Tibial nerve (tissue), 4 donors: ENCODE measurements at regions not wholly inside any gene's neighbourhood (a gene's known extent, or its start where the extent isn't known, plus 50 kb on each side); places are given as distances from the start of the nearest gene placed in this dataset.

Source experiments
- EP300 ChIP-seq, 2 donors: sonication (generic); formaldehyde crosslinking; IDR thresholded peaks; one replicate each; pipeline ENCODE4 v1.6.1; 2017; ENCODE audit warnings: antibody characterized with exemption in 2 of 2, mild to moderate bottlenecking in 1 of 2
- TF ChIP-seq, protein P1 (sequence below), 5 experiments: fragments of 200-600 bp in 3 of 5; fragments of 450-650 bp in 2 of 5; sonication (generic) in 3 of 5; IDR thresholded peaks; one replicate each; pipeline ENCODE4 v1.5.1; 2016 to 2019; ENCODE audit warnings: antibody characterized with exemption in 5 of 5, mild to moderate bottlenecking in 3 of 5, moderate library complexity in 2 of 5

DNA sequence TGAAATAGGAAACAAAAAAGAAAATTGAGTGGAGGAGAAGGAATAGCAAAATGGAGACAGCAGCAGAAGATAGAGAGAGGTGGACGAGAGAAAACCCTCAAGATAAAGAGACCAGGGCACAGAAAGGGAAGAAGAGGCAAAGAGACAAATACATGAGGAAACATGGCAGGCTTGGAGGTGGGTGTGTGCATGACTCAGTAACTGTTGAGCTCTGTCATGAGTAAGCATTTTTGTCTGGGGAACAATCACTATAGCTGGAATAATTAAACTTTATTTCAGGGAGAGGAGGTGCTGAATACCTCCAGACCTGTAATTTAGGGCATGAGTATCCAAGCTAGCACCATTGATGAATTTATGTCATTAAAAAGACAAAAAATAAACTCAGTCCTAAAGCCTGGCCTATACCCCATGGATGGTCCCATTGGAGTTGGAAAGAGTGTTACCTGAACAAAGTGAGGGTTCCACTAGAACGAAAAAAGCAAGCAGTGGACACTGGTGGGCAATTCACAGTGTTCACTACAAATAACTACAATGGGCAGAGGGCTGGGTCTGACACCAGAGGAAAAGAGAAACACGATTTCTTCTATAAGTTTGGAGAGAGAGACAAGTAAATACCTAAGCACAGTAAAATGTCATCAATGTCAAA is 145.5 kb downstream of the ADCYAP1 start:
- TF ChIP-seq, protein P1, sequence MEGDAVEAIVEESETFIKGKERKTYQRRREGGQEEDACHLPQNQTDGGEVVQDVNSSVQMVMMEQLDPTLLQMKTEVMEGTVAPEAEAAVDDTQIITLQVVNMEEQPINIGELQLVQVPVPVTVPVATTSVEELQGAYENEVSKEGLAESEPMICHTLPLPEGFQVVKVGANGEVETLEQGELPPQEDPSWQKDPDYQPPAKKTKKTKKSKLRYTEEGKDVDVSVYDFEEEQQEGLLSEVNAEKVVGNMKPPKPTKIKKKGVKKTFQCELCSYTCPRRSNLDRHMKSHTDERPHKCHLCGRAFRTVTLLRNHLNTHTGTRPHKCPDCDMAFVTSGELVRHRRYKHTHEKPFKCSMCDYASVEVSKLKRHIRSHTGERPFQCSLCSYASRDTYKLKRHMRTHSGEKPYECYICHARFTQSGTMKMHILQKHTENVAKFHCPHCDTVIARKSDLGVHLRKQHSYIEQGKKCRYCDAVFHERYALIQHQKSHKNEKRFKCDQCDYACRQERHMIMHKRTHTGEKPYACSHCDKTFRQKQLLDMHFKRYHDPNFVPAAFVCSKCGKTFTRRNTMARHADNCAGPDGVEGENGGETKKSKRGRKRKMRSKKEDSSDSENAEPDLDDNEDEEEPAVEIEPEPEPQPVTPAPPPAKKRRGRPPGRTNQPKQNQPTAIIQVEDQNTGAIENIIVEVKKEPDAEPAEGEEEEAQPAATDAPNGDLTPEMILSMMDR (IDR thresholded peaks at IDR 0.05): no peak
- TF ChIP-seq EP300 (IDR thresholded peaks at IDR 0.05): no peak
